B cell (primary cell): ENCODE measurements at regions not wholly inside any gene's neighbourhood (a gene's known extent, or its start where the extent isn't known, plus 50 kb on each side); places are given as distances from the start of the nearest gene placed in this dataset.

Experiments used
- ATAC-seq: fragments of 200-7000 bp; cut with Tn5 transposase; one replicate; pipeline ENCODE4 v1.10.0; 2021; ENCODE audit warnings: low read depth, mild to moderate bottlenecking, moderate number of reproducible peaks, moderate library complexity
- CTCF ChIA-PET: fragments of 350-600 bp; sonication (Branson Sonifier 250); formaldehyde crosslinking; loops from one replicate; lab custom pipeline; 2021; ENCODE audit warnings: antibody characterized with exemption, inconsistent platforms; lab: Charles Lee
- POLR2A ChIA-PET: fragments of 350-600 bp; sonication (Branson Sonifier 250); formaldehyde crosslinking; loops from one replicate; lab custom pipeline; 2021; ENCODE audit warnings: antibody characterized with exemption; lab: Charles Lee
- DNase-seq: peaks from one replicate; pipeline ENCODE4 v3.0.0; 2013
- H2AFZ ChIP-seq: 2 replicates; pipeline ENCODE4 v1.6.1; 2012; ENCODE audit warnings: mild to moderate bottlenecking, low read depth, low read length; ENCODE audit not compliant: insufficient read depth, poor library complexity, severe bottlenecking
- H3K27ac ChIP-seq, 2 donors: 1 replicate in 1 of 2; 2 replicates in 1 of 2; pipeline ENCODE4 v1.5.1; 2012 to 2013; ENCODE audit warnings: low read length in 2 of 2, mild to moderate bottlenecking in 2 of 2, moderate library complexity in 1 of 2
- H3K27me3 ChIP-seq, 4 experiments: fragments of 200-600 bp in 1 of 4; sonication (generic) in 1 of 4; replicated peaks in 1 of 4; 1 replicate in 2 of 4; 2 replicates in 2 of 4; pipeline versions ENCODE4 v1.6.1 to v1.7.0; 2013 to 2016; ENCODE audit warnings: low read length in 3 of 4, mild to moderate bottlenecking in 2 of 4, mixed read lengths in 1 of 4, moderate library complexity in 1 of 4; ENCODE audit not compliant: insufficient read depth in 4 of 4, control insufficient read depth in 3 of 4; ENCODE audit errors: control extremely low read depth in 1 of 4
- H3K36me3 ChIP-seq, 2 experiments: replicated peaks in 1 of 2; 1 replicate in 1 of 2; 2 replicates in 1 of 2; pipeline versions ENCODE4 v1.6.1 to v1.7.1; 2013; ENCODE audit warnings: low read length in 1 of 2; ENCODE audit not compliant: insufficient read depth in 2 of 2, control insufficient read depth in 1 of 2; ENCODE audit errors: control extremely low read depth in 1 of 2, extremely low read depth in 1 of 2
- H3K4me1 ChIP-seq, 2 donors: fragments of 200-600 bp in 1 of 2; sonication (generic) in 1 of 2; 1 replicate in 1 of 2; 2 replicates in 1 of 2; pipeline versions ENCODE4 v1.5.1 to v1.6.1; 2013 to 2017; ENCODE audit warnings: low read length in 2 of 2; ENCODE audit not compliant: control insufficient read depth in 2 of 2, insufficient read depth in 2 of 2
- H3K4me2 ChIP-seq: replicated peaks from 2 replicates; pipeline ENCODE3; 2012; ENCODE audit warnings: mild to moderate bottlenecking, low read depth, low read length; ENCODE audit not compliant: poor library complexity, severe bottlenecking
- H3K4me3 ChIP-seq, 5 experiments: fragments of 200-600 bp in 1 of 5; sonication (generic) in 1 of 5; 1 replicate in 3 of 5; 2 replicates in 2 of 5; pipeline versions ENCODE4 v1.5.1 to v1.7.0; 2011 to 2016; ENCODE audit warnings: low read length in 4 of 5, mild to moderate bottlenecking in 4 of 5, low read depth in 2 of 5, control low read depth in 1 of 5, moderate library complexity in 1 of 5; ENCODE audit not compliant: insufficient read depth in 1 of 5; ENCODE audit errors: control extremely low read depth in 1 of 5, extremely low read depth in 1 of 5
- H3K79me2 ChIP-seq: fragments of 200-600 bp; sonication (generic); one replicate; pipeline ENCODE4 v1.6.0; 2016; ENCODE audit warnings: low read length; ENCODE audit not compliant: control insufficient read depth, insufficient read depth
- H3K9ac ChIP-seq: fragments of 200-600 bp; sonication (generic); 2 replicates; pipeline ENCODE4 v1.6.1; 2017; ENCODE audit warnings: mild to moderate bottlenecking, low read length, moderate library complexity
- H3K9me3 ChIP-seq, 3 donors: one replicate each; pipeline versions ENCODE4 v1.6.1 to v1.7.1; 2013; ENCODE audit warnings: low read length in 2 of 3; ENCODE audit not compliant: control insufficient read depth in 2 of 3, insufficient read depth in 1 of 3; ENCODE audit errors: control extremely low read depth in 1 of 3
- H4K20me1 ChIP-seq: 2 replicates; pipeline ENCODE4 v1.6.0; 2012; ENCODE audit warnings: mild to moderate bottlenecking, low read length; ENCODE audit not compliant: insufficient read depth, control insufficient read depth, poor library complexity, severe bottlenecking
- H3K27ac Mint-ChIP-seq: one replicate; pipeline ENCODE4 v1.8.0; 2021; ENCODE audit warnings: mixed read lengths
- H3K27me3 Mint-ChIP-seq: one replicate; pipeline ENCODE4 v1.8.0; 2021; ENCODE audit warnings: mixed read lengths
- H3K4me1 Mint-ChIP-seq: one replicate; pipeline ENCODE4 v1.8.0; 2021; ENCODE audit warnings: mixed read lengths
- H3K4me3 Mint-ChIP-seq: one replicate; pipeline ENCODE4 v1.8.0; 2021; ENCODE audit warnings: mixed read lengths
- H3K9me3 Mint-ChIP-seq: one replicate; pipeline ENCODE4 v1.8.0; 2022; ENCODE audit warnings: mixed read lengths; ENCODE audit not compliant: insufficient read depth
- EZH2 ChIP-seq: IDR thresholded peaks from 2 replicates; pipeline ENCODE4 v1.6.1; 2012; ENCODE audit warnings: borderline replicate concordance, low read depth, mild to moderate bottlenecking, moderate library complexity, low read length; ENCODE audit not compliant: insufficient read depth, poor library complexity, severe bottlenecking
- WGBS: methylation state at CpG from one replicate; pipeline ENCODE4 v1.1.5; 2013; ENCODE audit warnings: missing lambda C conversion rate; ENCODE audit not compliant: insufficient coverage; 5-methylcytosine and 5-hydroxymethylcytosine counted together
- intact Hi-C: fragments of 100-400 bp; cut with micrococcal nuclease; formaldehyde crosslinking; loops from one replicate; pipeline ENCODE4 v1.10.0; 2022
- TF ChIP-seq, protein P1 (sequence below): fragments of 200-600 bp; IDR thresholded peaks from one replicate; pipeline ENCODE4 v1.8.0; 2022; ENCODE audit warnings: antibody characterized with exemption, mild to moderate bottlenecking

GRCh38 chr5:101811466-101811865 lies 484.6 kb downstream of the SLCO4C1 start:
- Mint-ChIP-seq H3K27me3 (no peaks in the 10 kb centered on the region), H3K4me3 (no peak overlapping the region), H3K4me1 (no peaks in the 10 kb centered on the region), H3K27ac (no peak overlapping the region), H3K9me3 (no peaks in the 10 kb centered on the region)
- intact Hi-C loops: no loop called here
- POLR2A ChIA-PET: no interaction called here
- H3K27me3 ChIP-seq: no peaks in the 10 kb centered on the region
- no peak overlapping the region for H3K27ac ChIP-seq
- no peak for DNase-seq
- no peak for ATAC-seq
- no peaks in the 10 kb centered on the region for H3K79me2 ChIP-seq
- CTCF ChIA-PET: no interaction called here
- no peak overlapping the region for H2AFZ ChIP-seq
- TF ChIP-seq EZH2: no peak
- TF ChIP-seq, protein P1, sequence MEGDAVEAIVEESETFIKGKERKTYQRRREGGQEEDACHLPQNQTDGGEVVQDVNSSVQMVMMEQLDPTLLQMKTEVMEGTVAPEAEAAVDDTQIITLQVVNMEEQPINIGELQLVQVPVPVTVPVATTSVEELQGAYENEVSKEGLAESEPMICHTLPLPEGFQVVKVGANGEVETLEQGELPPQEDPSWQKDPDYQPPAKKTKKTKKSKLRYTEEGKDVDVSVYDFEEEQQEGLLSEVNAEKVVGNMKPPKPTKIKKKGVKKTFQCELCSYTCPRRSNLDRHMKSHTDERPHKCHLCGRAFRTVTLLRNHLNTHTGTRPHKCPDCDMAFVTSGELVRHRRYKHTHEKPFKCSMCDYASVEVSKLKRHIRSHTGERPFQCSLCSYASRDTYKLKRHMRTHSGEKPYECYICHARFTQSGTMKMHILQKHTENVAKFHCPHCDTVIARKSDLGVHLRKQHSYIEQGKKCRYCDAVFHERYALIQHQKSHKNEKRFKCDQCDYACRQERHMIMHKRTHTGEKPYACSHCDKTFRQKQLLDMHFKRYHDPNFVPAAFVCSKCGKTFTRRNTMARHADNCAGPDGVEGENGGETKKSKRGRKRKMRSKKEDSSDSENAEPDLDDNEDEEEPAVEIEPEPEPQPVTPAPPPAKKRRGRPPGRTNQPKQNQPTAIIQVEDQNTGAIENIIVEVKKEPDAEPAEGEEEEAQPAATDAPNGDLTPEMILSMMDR: no peak
- H3K4me3 ChIP-seq: no peak overlapping the region
- H3K4me2 ChIP-seq: no peak overlapping the region
- no peak overlapping the region for H3K9ac ChIP-seq
- no peaks in the 10 kb centered on the region for H3K36me3 ChIP-seq
- no peaks in the 10 kb centered on the region for H3K4me1 ChIP-seq
- H3K9me3 ChIP-seq: peaks cover 0 to 6% (median 0%) of the 10 kb centered on the region in 3 donors
- no peaks in the 10 kb centered on the region for H4K20me1 ChIP-seq

- Histone ChIP-seq H3K4me2 (no peak overlapping the region), H4K20me1 (no peaks in the 10 kb centered on the region), H3K9me3 (peaks cover 0 to 6% (median 0%) of the 10 kb centered on the region in 3 donors), H3K27me3 (no peaks in the 10 kb centered on the region), H2AFZ (no peak overlapping the region), H3K9ac (no peak overlapping the region), H3K36me3 (no peaks in the 10 kb centered on the region), H3K27ac (no peak overlapping the region), H3K4me1 (no peaks in the 10 kb centered on the region), H3K4me3 (no peak overlapping the region), H3K79me2 (no peaks in the 10 kb centered on the region)
- no peak for TF ChIP-seq EZH2
- TF ChIP-seq, protein P1: no peak
- H3K27me3 Mint-ChIP-seq: no peaks in the 10 kb centered on the region
- ChIA-PET POLR2A (no interaction called here), CTCF (no interaction called here)
- WGBS: 68% methylated on average over 2 of the region's 2 CpGs
- H3K4me1 Mint-ChIP-seq: no peaks in the 10 kb centered on the region
- no peak overlapping the region for H3K4me3 Mint-ChIP-seq
- ATAC-seq (no peak), DNase-seq (no peak)
- H3K9me3 Mint-ChIP-seq: no peaks in the 10 kb centered on the region
- intact Hi-C loops: no loop called here
- no peak overlapping the region for H3K27ac Mint-ChIP-seq
These were observed 489.7 kb downstream of the SLCO4C1 start for GRCh38 chr5:101806410-101806809.
